ENCODE measurements at regions not wholly inside any gene's neighbourhood (a gene's known extent, or its start where the extent isn't known, plus 50 kb on each side); places are given as distances from the start of the nearest gene placed in this dataset.
"Not testable (repeated sequence)": the region's sequence is repeated elsewhere in the genome, so short reads cannot be mapped to it uniquely, and the experiment has no call there.

DNA sequence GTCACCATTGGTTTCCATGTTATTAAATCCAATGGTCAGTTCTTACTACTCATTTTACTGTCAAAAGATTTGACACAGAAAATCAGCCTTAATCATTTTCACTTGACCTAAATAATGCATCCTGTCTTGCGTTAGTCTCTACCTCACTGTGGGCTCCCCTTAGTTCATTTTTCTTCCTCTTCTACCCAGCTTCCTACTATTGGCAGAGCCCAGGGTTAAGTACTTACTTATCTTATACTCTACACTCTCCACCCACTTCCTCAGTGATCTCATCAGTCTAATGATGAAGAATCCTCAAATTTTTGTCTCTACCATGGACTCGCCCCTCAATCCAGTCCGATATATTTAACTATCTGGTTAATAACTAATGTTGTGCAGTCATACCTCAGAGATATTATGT lies 735.9 kb downstream of the KCNT2 start:
- no peak for DNase-seq (ENCODE audit: low spot score)
- intact Hi-C loops (cut with DNase I): no loop called here

DNA sequence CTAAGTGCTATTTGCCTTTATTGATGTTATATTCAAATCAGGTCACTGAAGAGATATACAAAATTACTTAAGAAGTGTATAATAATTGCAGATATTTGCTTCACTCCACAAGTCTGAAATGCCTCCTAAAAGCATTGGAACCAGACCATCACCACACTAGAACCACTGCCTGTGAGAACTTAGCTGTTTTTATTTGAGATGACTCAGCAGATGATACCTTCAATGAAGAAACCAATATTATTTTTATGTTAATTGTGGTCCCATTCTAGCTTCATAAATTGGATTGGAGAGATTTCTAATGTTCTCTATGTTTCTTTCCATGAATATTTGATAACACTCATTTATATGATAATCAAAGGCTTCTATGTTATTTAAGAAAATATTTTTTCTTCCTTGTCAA lies 740.6 kb downstream of the KCNT2 start:
- intact Hi-C loops (cut with DNase I): no loop called here

DNA sequence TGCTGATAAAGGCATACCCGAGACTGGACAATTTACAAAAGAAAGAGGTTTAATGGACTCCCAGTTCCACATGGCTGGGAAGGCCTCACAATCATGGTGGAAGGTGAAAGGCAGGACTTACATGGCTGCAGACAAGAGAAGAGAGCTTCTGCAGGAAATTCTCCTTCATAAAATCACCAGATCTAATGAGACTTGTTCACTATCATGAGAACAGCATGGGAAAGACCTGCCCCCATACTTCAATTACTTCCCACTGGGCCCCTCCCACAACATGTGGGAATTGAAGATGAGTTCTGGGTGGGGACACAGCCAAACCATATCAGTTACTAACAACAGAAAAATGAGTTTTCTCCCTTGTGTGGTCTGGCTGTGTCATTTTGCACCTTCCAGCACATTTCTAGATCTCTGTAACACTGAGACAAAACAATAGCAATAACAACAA lies 741.4 kb downstream of the KCNT2 start:
- intact Hi-C loops (cut with DNase I): no loop called here
- no peak for DNase-seq (ENCODE audit: low spot score)

More for the DNA sequence above, 740.6 kb downstream of the KCNT2 start:
- no peak for DNase-seq (ENCODE audit: low spot score)

DNA sequence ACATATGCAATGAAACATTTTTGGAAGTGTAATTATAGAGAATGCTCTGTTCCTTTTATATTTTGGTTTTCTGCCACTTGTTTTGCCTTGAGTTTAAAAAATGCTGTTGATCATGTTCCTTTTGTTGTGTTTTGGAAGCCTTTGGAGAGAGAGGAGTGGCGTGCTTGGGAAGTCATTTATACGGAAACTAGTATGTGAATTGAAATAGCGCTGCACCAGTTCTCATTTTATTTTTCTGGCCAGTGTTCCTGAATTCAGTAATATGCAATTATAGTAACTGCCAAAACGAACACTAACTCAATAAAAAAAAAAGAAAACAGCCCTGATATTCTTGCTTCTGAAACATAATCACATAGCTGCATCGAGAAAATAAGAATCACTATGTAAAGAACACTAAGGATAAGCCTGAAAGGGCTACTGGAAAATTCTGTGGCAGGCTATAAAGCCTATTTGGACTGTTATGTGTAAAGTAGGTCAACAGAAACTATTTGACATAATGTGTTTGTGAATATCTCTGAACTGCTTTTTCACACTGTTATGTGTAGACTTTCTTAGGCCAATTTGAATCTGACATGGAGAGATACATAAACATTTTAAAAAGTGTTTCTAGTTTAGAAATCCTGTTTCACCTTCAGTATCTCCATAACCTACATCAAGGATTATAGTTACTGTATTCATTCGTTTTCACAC lies 742.0 kb downstream of the KCNT2 start:
- DNase-seq (ENCODE audit: low spot score): no peak
- intact Hi-C loops (cut with DNase I): no loop called here

DNA sequence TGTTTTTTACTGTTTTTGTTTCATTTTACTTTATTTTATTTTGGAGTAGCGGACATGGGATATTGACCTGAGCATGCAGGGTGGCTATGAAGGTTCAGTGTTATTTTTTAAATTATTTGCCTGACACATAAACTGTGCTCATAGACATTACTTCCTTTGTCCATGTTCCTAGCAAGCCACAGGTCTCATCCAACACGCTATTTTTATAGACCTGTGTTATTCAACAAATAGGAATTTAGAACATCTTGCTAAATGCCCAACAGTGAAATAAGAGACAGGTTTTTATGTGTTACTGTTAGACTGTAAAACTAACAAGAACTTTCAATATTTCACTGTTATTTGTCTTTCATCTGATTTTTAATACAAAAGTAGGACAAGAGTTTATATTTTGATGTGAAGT lies 756.4 kb downstream of the KCNT2 start:
- no peak for DNase-seq (ENCODE audit: low spot score)
- intact Hi-C loops (cut with DNase I): no loop called here

DNA sequence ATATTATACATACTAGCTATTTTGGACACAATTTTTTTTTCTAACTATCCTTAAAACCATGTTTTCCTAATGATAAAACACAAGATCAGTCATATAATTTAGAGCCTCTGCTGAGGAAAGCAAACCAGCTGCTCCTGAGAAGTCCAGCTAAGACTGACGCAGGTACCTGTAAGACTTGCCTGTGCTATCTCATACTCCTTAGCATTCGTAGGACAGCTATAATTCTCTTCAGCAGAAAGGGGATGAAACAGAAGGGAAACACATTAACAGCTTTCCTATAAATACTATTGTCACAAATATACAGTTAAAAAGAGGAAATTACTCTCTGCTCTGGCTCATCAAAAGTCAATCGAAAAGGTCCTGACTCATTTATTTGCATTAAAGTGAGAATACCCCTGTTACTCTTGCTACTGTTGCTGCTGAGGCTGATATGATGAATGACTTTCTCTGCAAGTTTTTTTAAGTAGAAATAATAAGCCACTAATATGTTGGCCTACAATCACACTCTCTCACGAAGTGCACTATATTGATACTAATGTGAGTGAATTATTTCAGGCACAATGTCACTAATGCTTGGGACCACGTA lies 757.1 kb downstream of the KCNT2 start:
- intact Hi-C loops (cut with DNase I): no loop called here
- no peak for DNase-seq (ENCODE audit: low spot score)

DNA sequence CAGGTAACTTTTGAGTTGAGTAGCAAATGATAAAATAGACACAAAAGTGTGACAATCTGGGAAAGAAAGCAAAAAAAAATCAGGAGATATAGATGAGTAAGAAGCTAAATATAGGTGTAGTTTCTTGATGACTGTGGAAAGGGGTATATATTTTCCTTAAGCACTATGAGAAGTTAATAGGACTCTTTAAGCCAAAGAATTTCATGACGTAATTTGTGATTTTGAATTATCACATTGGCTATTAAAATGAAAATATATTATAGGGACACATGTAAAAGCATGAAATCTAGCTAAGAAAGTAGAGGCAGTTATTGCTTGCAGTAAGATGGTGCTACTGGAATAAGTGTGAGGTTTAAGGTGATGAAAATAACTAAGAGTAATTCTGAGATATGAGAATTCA lies 759.1 kb downstream of the KCNT2 start:
- intact Hi-C loops (cut with DNase I): no loop called here
- no peak for DNase-seq (ENCODE audit: low spot score)

DNA sequence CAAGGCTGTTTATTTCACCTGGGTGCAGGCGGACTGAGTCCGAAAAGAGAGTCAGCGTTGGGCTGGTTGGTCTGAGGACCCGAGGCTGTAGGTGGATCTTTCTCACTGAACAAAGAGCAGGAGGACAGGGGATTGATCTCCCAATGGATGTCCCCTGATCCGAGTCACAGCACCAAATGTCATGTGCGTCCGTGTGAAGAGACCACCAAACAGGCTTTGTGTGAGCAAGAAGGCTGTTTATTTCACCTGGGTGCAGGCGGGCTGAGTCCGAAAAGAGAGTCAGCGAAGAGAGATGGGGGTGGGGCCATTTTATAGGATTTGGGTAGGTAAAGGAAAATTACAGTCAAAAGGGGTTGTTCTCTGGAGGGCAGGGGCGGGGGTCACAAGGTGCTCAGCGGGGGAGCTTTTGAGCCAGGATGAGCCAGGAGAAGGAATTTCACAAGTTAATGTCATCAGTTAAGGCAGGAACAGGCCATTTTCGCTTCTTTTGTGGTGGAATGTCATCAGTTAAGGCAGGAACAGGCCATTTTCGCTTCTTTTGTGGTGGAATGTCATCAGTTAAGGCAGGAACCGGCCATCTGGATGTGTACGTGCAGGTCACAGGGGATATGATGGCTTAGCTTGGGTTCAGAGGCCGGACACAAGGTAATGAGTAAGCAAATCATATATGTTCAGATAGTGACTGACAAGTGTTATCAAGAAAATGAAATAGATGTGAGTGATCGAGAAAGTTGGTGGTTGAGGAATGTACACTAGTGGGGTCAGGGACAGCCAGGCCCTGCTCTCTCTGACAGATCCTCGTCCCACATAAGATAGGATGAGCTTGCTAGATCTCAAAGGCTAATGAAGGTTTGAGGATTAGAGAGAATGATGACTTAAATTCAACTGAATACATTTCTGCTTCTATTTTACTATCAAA lies 760.0 kb downstream of the KCNT2 start:
- DNase-seq (ENCODE audit: low spot score); intact Hi-C loops (cut with DNase I): not testable (repeated sequence)

DNA sequence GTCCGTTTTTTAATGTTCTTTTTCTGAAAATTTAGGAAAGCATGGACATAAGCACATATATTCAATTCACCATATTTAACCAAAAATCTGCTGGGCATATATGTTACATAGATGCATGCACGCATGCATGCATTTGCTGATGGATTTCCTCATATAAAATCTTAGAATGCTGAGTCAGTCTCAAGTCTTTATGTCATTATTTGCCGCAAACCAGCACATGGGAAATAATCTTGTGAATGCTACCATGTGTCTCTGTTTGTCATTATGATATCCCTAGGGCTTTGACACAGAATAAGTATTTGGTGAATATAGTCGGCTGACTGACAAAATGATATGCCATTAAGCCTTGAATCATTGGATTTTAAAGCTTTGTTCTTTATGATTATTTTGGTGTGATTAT lies 776.5 kb downstream of the KCNT2 start:
- intact Hi-C loops (cut with DNase I): no loop called here
- DNase-seq (ENCODE audit: low spot score): no peak

DNA sequence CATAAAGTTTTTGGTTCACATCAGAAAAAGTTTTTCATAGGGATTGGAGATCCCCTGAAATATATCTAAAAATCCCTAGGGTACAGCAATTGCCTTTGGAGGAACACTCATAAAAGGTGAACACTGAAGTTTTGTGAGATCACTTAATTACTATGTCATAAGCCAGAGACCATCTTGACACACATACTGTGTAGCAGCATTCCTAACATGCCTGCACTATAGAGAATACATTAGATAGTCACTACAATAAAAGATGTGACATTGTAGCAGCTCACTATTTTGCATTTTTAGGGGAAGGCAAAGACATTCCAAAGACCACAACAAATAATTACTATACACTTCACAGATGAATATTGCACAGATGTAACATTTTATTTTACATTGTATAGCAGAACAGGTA lies 779.9 kb downstream of the KCNT2 start:
- intact Hi-C loops (cut with DNase I): no loop called here

DNA sequence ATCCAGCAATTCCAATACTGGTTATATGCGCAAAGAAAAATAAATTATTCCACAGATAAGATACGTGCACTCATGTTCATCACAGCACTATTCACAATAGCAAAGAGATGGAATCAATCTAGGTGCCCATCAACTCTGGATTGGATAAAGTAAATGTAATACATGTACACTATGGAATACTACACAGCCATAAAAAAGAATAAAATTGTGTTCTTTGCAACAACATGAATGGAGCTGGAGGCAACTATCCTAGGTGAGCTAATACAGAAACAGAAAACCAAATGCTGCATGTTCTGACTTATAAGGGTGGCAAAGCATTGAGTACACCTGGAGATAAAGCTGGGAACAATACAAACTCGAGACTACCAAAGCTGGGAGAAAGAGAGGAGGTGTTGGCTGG lies 787.3 kb downstream of the KCNT2 start:
- no peak for DNase-seq (ENCODE audit: low spot score)
- intact Hi-C loops (cut with DNase I): no loop called here

More for the DNA sequence above, 779.9 kb downstream of the KCNT2 start:
- DNase-seq (ENCODE audit: low spot score): no peak

DNA sequence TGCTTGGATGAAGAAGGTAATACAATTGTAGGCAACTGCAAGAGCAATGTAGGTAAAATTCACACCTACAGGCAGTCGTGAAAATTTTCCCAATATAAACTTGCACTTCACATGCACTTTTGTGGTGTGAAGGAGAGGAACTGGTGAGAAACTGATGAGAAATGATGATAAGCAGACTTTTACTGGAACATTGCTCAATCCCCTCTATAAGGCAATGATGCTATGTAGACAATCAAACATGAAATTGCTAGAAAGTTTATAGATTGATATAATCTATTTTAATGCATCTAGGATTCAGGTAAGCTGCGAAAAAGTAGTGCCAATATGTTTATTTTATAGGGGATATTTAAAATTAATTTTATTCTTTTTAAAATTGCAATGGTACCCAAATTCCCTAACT lies 802.2 kb downstream of the KCNT2 start:
- DNase-seq (ENCODE audit: low spot score): no peak
- intact Hi-C loops (cut with DNase I): no loop called here

DNA sequence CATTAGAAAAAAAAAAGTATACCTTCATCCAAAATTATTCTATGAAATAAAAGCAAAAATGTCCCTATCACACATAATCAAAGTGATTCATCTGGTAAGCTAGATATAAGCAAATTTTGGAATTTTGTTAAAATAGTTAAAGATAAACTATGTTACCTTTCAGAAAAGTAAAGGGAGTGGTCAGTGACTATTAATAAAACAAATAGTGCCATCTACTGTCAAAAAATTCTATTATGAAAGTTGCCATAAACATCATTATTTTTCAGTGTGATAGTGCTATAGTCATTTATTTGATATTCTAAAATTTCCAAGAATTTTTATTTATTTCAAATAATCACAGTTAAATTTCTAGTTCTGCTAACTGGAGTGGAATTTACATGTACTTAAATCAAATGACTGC lies 803.7 kb downstream of the KCNT2 start:
- intact Hi-C loops (cut with DNase I): no loop called here
- DNase-seq (ENCODE audit: low spot score): no peak

DNA sequence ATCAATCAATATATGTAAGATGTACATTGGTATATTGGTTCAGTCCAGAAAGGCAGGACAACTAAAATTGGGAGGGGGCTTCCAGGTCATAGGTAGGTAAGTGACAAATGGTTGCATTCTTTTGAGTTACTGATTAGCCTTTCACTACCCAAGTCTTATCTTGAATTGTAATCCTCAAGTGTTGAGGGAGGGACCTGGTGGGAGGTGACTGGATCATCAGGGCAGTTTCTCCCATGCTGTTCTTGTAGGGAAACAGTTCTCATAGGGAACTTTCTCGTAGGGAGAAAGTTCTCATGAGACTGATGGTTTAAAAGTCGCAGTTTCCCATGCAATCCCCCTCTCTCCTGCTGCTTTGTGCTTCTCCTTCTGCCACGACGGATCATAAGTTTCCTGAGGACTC lies 809.2 kb downstream of the KCNT2 start:
- intact Hi-C loops (cut with DNase I): no loop called here

DNA sequence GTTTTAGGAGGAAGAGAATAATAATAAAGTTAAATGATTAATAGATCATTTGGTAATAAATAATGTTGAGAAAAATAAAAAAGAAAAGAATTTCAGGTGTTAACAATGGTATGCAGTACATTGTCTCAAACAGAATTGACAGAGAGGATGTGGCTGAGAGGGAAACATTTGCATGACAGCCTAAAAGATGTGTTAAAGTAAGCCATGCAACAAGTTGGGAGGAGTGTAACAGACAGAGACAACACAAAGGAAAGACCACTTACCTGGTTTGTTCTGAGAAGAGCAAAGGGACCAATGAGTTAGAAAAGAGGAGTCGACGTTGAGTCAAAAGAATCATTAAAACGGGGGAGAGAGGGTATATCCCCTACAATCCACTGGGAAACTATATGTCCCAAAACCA lies 814.0 kb downstream of the KCNT2 start:
- intact Hi-C loops (cut with DNase I): no loop called here
- DNase-seq (ENCODE audit: low spot score): no peak

More for the DNA sequence above, 809.2 kb downstream of the KCNT2 start:
- no peak for DNase-seq (ENCODE audit: low spot score)

DNA sequence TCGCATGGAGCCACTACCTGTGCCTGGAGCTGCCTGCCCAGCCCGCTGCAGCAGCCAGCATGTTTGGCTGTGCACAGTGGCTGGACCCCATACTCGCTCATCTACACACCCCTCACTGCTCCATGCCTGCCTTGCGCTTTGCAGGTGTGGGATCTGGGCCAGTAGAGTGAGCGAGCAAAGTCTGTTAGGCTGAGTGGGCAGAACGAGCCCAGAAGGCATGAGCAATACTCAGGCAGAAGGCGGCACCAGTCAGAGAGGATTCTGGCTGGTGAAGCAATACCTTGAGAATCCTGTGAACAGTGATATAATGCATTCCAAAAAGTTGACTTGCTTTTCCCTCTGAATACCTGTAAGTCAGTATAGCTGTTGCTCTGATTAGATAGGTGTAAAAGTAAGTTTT lies 816.4 kb downstream of the KCNT2 start:
- intact Hi-C loops (cut with DNase I): no loop called here

DNA sequence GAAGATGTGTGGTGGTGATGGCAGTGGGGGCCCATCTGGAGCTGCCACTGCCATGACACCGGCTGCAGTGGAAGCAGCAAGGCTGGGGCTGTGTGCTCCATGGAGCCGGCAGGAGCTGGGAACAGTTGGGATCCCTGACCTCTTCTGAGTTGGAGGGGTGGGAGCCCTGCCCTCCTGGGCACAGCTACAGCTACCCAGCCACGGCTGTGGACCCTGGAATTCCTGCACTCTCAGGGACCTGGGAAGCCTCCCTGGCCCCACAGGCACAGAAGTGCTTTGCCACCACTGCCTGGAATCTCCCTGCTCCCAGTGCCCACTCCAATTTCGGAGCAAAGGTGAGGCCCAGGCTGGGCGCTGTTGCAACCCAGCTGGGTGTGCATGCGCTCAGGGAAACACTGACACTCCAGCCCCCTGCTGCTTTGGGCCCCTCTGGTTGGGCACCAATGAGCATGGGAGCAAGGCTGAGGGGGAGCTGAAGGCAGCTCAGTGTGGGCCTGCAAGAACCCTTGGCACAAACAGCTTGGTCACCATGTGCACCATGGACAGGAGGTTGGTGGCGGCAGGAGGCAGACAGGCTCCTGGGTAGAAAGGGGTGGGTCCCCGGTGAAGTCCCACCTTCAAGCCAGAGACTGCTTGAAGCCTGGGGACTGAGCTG lies 817.6 kb downstream of the KCNT2 start:
- DNase-seq (ENCODE audit: low spot score): no peak
- intact Hi-C loops (cut with DNase I): no loop called here

More for the DNA sequence above, 816.4 kb downstream of the KCNT2 start:
- DNase-seq (ENCODE audit: low spot score): no peak

DNA sequence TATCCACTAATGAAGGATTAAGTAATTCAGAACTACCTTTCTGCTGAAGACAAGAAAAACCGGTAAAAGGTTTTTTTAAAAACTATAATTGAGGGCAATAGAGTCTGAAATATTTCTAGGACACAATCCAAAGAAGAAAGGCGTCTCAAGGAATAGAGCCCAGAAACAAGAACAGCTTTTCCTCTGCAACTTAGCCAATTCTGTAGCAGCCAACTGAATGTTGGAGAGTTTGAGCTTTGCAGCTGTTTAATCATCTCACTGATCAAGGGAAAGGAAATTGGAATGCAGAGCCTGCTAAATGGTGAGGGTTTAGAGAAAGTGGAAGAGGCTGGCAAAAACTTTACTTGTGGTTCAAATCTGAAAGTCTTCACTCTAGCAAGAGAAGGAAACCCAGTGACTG lies 818.9 kb downstream of the KCNT2 start:
- no peak for DNase-seq (ENCODE audit: low spot score)

DNA sequence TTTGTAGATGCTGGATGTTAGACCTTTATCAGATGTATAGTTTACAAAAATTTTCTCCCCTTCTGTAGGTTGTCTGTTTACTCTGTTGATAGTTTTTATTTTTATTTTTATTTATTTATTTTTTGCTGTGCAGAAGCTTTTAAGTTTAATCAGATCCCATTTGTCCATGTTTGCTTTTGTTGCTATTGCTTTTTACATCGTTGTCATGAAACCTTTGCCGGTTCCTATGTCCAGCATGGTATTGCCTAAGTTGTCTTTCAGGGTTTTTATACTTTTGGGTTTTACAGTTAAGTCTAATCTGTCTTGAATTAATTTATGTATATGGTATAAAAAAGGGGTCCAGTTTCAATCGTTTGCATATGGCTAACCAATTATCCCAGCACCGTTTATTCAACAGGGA lies 819.5 kb downstream of the KCNT2 start:
- intact Hi-C loops (cut with DNase I): no loop called here
- no peak for DNase-seq (ENCODE audit: low spot score)

More for the DNA sequence above, 818.9 kb downstream of the KCNT2 start:
- intact Hi-C loops (cut with DNase I): no loop called here

DNA sequence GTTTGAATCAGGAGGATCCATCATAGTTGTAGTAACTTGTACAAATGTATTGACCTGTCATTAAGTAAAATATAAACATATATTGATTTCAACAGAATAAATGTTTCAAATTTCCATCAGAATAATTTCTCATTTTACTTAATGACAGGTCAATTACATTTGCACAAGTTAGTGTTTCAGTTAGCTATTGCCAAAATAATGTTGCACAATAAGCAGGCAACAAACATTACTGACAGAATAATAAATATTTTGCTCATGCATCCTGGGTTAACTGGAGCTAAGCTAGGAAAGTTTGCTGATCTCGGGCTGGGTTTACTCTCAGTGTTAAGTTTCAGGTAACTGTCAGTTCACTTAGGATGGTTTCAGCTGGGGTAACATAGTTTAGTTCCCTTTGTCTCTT lies 822.4 kb downstream of the KCNT2 start:
- intact Hi-C loops (cut with DNase I): no loop called here

More for the DNA sequence above, 822.4 kb downstream of the KCNT2 start:
- DNase-seq (ENCODE audit: low spot score): no peak
